COR-L47 (cell line): ENCODE measurements at regions not wholly inside any gene's neighbourhood (a gene's known extent, or its start where the extent isn't known, plus 50 kb on each side); places are given as distances from the start of the nearest gene placed in this dataset.

Experiments
- DNase-seq: peaks from one replicate; lab custom pipeline; 2025; lab: John Stamatoyannopoulos, UW

- no peak for DNase-seq
Measured at GRCh38 chr3:66128623-66129022, 89.9 kb upstream of the MAGI1 start.

- DNase-seq: no peak
Measured at GRCh38 chr3:66121318-66121717, 82.6 kb upstream of the MAGI1 start.

GRCh38 chr3:66115858-66116654 is 77.3 kb upstream of the MAGI1 start:
- no peak for DNase-seq

- no peak for DNase-seq
Measured at GRCh38 chr3:66113542-66113941, 74.8 kb upstream of the MAGI1 start.

- no peak for DNase-seq
Measured at GRCh38 chr3:66110840-66111239, 72.1 kb upstream of the MAGI1 start.

- DNase-seq: no peak
Measured at GRCh38 chr3:66107855-66108254, 69.1 kb upstream of the MAGI1 start.

GRCh38 chr3:66106788-66107187 is 68.1 kb upstream of the MAGI1 start:
- DNase-seq: no peak

- no peak for DNase-seq
Measured at GRCh38 chr3:66104535-66104934, 65.8 kb upstream of the MAGI1 start.

- no peak for DNase-seq
Measured at GRCh38 chr3:66103729-66104128, 65.0 kb upstream of the MAGI1 start.

GRCh38 chr3:66101901-66102300 is 63.2 kb upstream of the MAGI1 start:
- no peak for DNase-seq

- no peak for DNase-seq
Measured at GRCh38 chr3:66099541-66100065, 60.9 kb upstream of the MAGI1 start.

- no peak for DNase-seq
Measured at GRCh38 chr3:66098436-66098835, 59.7 kb upstream of the MAGI1 start.

- no peak for DNase-seq
Measured at GRCh38 chr3:66097647-66098046, 58.9 kb upstream of the MAGI1 start.

GRCh38 chr3:66095295-66096001 is 56.7 kb upstream of the MAGI1 start:
- DNase-seq: no peak

GRCh38 chr3:66093981-66094380 is 55.3 kb upstream of the MAGI1 start:
- no peak for DNase-seq

GRCh38 chr3:66092175-66092995 is 53.7 kb upstream of the MAGI1 start:
- DNase-seq: no peak
